Neural progenitor cell (in vitro differentiated cells): ENCODE measurements at regions not wholly inside any gene's neighbourhood (a gene's known extent, or its start where the extent isn't known, plus 50 kb on each side); places are given as distances from the start of the nearest gene placed in this dataset.

Experiments
- DNase-seq: peaks from one replicate; pipeline ENCODE4 v3.0.0-alpha.2; 2016; ENCODE audit warnings: low spot score
- H2AFZ ChIP-seq: fragments of 200-600 bp; sonication (generic); replicated peaks from 2 replicates; pipeline ENCODE4 v1.6.1; 2016; ENCODE audit warnings: antibody characterized with exemption
- H3F3A ChIP-seq: fragments of 200-600 bp; sonication (generic); 2 replicates; pipeline ENCODE4 v1.6.1; 2016; ENCODE audit warnings: antibody characterized with exemption, low read depth
- H3K27ac ChIP-seq: fragments of 200-600 bp; sonication (generic); 2 replicates; pipeline ENCODE4 v1.5.1; 2016; ENCODE audit warnings: mild to moderate bottlenecking
- H3K27me3 ChIP-seq: fragments of 200-600 bp; sonication (generic); 2 replicates; pipeline ENCODE4 v1.6.1; 2016; ENCODE audit warnings: mild to moderate bottlenecking, moderate library complexity
- H3K36me3 ChIP-seq: fragments of 200-600 bp; sonication (generic); 2 replicates; pipeline ENCODE4 v1.5.1; 2016
- H3K4me1 ChIP-seq: fragments of 200-600 bp; sonication (generic); 2 replicates; pipeline ENCODE4 v1.6.1; 2016; ENCODE audit warnings: mixed run types
- H3K4me2 ChIP-seq: fragments of 200-600 bp; sonication (generic); 2 replicates; pipeline ENCODE4 v1.6.1; 2016
- H3K4me3 ChIP-seq: fragments of 200-600 bp; sonication (generic); 2 replicates; pipeline ENCODE4 v1.5.1; 2016
- H3K79me2 ChIP-seq: fragments of 200-600 bp; sonication (generic); 2 replicates; pipeline ENCODE4 v1.6.1; 2016; ENCODE audit warnings: low read depth
- H3K9ac ChIP-seq: fragments of 200-600 bp; sonication (generic); 2 replicates; pipeline ENCODE4 v1.6.1; 2016
- H3K9me3 ChIP-seq: fragments of 200-600 bp; sonication (generic); 2 replicates; pipeline ENCODE4 v1.5.1; 2016; ENCODE audit warnings: low read depth
- H4K20me1 ChIP-seq: fragments of 200-600 bp; sonication (generic); 2 replicates; pipeline ENCODE4 v1.6.1; 2016; ENCODE audit warnings: low read depth
- H3K27ac Mint-ChIP-seq: 3 replicates; pipeline ENCODE4 v1.8.0; 2021; ENCODE audit warnings: mixed read lengths
- H3K27me3 Mint-ChIP-seq: 2 replicates; pipeline ENCODE4 v1.8.0; 2022; ENCODE audit warnings: low read depth, mild to moderate bottlenecking, inconsistent platforms, moderate library complexity, mixed read lengths; ENCODE audit not compliant: insufficient read depth
- H3K36me3 Mint-ChIP-seq: 3 replicates; pipeline ENCODE4 v1.8.0; 2021; ENCODE audit warnings: mixed read lengths
- H3K4me1 Mint-ChIP-seq: 3 replicates; pipeline ENCODE4 v1.8.0; 2021; ENCODE audit warnings: mixed read lengths
- H3K4me3 Mint-ChIP-seq: 3 replicates; pipeline ENCODE4 v1.8.0; 2021; ENCODE audit warnings: mild to moderate bottlenecking, moderate library complexity, mixed read lengths
- H3K9me3 Mint-ChIP-seq: 3 replicates; pipeline ENCODE4 v1.8.0; 2020; ENCODE audit warnings: mixed read lengths
- CTCF ChIP-seq: fragments of 200-600 bp; sonication (generic); IDR thresholded peaks from 2 replicates; pipeline ENCODE4 v1.5.1; 2017; ENCODE audit warnings: antibody characterized with exemption, mild to moderate bottlenecking
- EZH2 ChIP-seq: fragments of 200-600 bp; sonication (generic); IDR thresholded peaks from 2 replicates; pipeline ENCODE4 v1.6.1; 2017; ENCODE audit warnings: antibody characterized with exemption, mild to moderate bottlenecking, moderate library complexity
- EZH2phosphoT487 ChIP-seq: fragments of 200-600 bp; sonication (generic); IDR thresholded peaks from 2 replicates; pipeline ENCODE4 v1.6.1; 2017; ENCODE audit warnings: antibody characterized with exemption

GRCh38 chr4:120616041-120616440 is 306.5 kb downstream of the PRDM5 start:
- Mint-ChIP-seq H3K27me3 (peaks cover 3% of the 10 kb centered on the region), H3K4me1 (no peaks in the 10 kb centered on the region), H3K36me3 (no peaks in the 10 kb centered on the region), H3K9me3 (no peaks in the 10 kb centered on the region), H3K27ac (no peak overlapping the region), H3K4me3 (no peak overlapping the region)
- Histone ChIP-seq H2AFZ (no peak overlapping the region), H3K9me3 (no peaks in the 10 kb centered on the region), H3K36me3 (no peaks in the 10 kb centered on the region), H3F3A (no peaks in the 10 kb centered on the region), H4K20me1 (no peaks in the 10 kb centered on the region), H3K4me3 (no peak overlapping the region), H3K27me3 (no peaks in the 10 kb centered on the region), H3K4me1 (no peaks in the 10 kb centered on the region), H3K79me2 (no peaks in the 10 kb centered on the region), H3K27ac (no peak overlapping the region), H3K4me2 (no peak overlapping the region), H3K9ac (no peak overlapping the region)
- TF ChIP-seq CTCF (no peak), EZH2 (no peak), EZH2phosphoT487 (no peak)
- no peak for DNase-seq

- Histone ChIP-seq H3F3A (no peaks in the 10 kb centered on the region), H3K4me3 (no peak overlapping the region), H3K79me2 (no peaks in the 10 kb centered on the region), H3K36me3 (peaks cover 3% of the 10 kb centered on the region), H3K27ac (no peak overlapping the region), H3K27me3 (no peaks in the 10 kb centered on the region), H3K9ac (no peak overlapping the region), H3K4me1 (no peaks in the 10 kb centered on the region), H3K9me3 (no peaks in the 10 kb centered on the region), H2AFZ (no peak overlapping the region), H3K4me2 (no peak overlapping the region), H4K20me1 (no peaks in the 10 kb centered on the region)
- no peaks in the 10 kb centered on the region for H3K4me1 Mint-ChIP-seq
- H3K4me3 Mint-ChIP-seq, result no peak overlapping the region
- no peak for TF ChIP-seq EZH2
- no peak for TF ChIP-seq CTCF
- no peak for TF ChIP-seq EZH2phosphoT487
- no peaks in the 10 kb centered on the region for H3K9me3 Mint-ChIP-seq
- no peak for DNase-seq
- H3K27ac Mint-ChIP-seq, result no peak overlapping the region
- H3K27me3 Mint-ChIP-seq, result peaks cover 3% of the 10 kb centered on the region
- H3K36me3 Mint-ChIP-seq, result no peaks in the 10 kb centered on the region
Observed at GRCh38 chr4:120613778-120614177, 308.7 kb downstream of the PRDM5 start.

DNA sequence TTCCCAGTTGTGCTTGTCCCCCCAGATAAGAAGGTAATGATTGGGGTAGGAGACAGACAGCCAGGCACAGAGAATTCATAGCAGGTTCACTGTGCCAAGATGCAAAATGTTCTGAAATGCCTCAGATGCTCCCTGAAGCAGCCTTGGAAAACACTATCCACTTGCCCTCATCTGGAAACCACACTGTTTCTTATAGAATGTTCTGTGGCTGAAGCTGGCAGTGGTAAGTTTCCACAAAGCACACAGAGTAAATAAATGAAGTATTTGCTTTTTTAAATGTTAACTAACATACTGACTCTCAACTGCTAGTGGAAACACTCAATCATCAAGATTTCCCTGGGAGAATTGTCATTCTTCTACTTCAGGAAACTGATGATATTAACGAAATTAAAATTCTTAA is 311.4 kb downstream of the PRDM5 start:
- Mint-ChIP-seq H3K9me3 (peaks cover 7% of the 10 kb centered on the region), H3K27ac (no peak overlapping the region), H3K27me3 (peaks cover 3% of the 10 kb centered on the region), H3K4me3 (no peak overlapping the region), H3K4me1 (no peaks in the 10 kb centered on the region), H3K36me3 (peaks cover 2% of the 10 kb centered on the region)
- TF ChIP-seq EZH2, result no peak
- TF ChIP-seq CTCF, result no peak
- no peak for TF ChIP-seq EZH2phosphoT487
- Histone ChIP-seq H3K36me3 (peaks cover 8% of the 10 kb centered on the region), H3F3A (no peaks in the 10 kb centered on the region), H3K4me1 (no peaks in the 10 kb centered on the region), H3K27me3 (no peaks in the 10 kb centered on the region), H3K79me2 (no peaks in the 10 kb centered on the region), H3K9me3 (no peaks in the 10 kb centered on the region), H3K4me2 (no peak overlapping the region), H3K9ac (no peak overlapping the region), H3K4me3 (no peak overlapping the region), H3K27ac (no peak overlapping the region), H2AFZ (no peak overlapping the region), H4K20me1 (no peaks in the 10 kb centered on the region)
- no peak for DNase-seq
